NCI-H1105 treated with DMSO at 0.1 percent for 48 hours (cell line): ENCODE measurements at regions not wholly inside any gene's neighbourhood (a gene's known extent, or its start where the extent isn't known, plus 50 kb on each side); places are given as distances from the start of the nearest gene placed in this dataset.
A peak's percentile ranks its signal among the peaks of the same experiment; 100 is the strongest.

Experiments
- DNase-seq: peaks from one replicate; lab custom pipeline; 2025; lab: John Stamatoyannopoulos, UW

- DNase-seq: no peak
Measured at GRCh38 chr9:90408659-90409058, 234.0 kb downstream of the DIRAS2 start.

GRCh38 chr9:90419221-90419851 lies 223.3 kb downstream of the DIRAS2 start:
- DNase-seq: no peak

- DNase-seq: no peak
Measured at GRCh38 chr9:90420211-90420610, 222.4 kb downstream of the DIRAS2 start.

- peak; percentile 54 for DNase-seq
Measured at GRCh38 chr9:90420768-90421513, 221.7 kb downstream of the DIRAS2 start.

GRCh38 chr9:90421786-90422185 lies 220.8 kb downstream of the DIRAS2 start:
- no peak for DNase-seq

- no peak for DNase-seq
Measured at GRCh38 chr9:90423661-90424193, 218.9 kb downstream of the DIRAS2 start.

GRCh38 chr9:90428517-90428916 lies 214.1 kb downstream of the DIRAS2 start:
- no peak for DNase-seq

- no peak for DNase-seq
Measured at GRCh38 chr9:90432951-90433350, 209.7 kb downstream of the DIRAS2 start.

GRCh38 chr9:90433398-90433941 lies 209.2 kb downstream of the DIRAS2 start:
- no peak for DNase-seq

- peak; percentile 8 for DNase-seq
Measured at GRCh38 chr9:90441814-90442213, 200.8 kb downstream of the DIRAS2 start.

- no peak for DNase-seq
Measured at GRCh38 chr9:90442723-90443122, 199.9 kb downstream of the DIRAS2 start.

GRCh38 chr9:90444609-90445204 lies 197.9 kb downstream of the DIRAS2 start:
- DNase-seq: no peak

GRCh38 chr9:90445391-90445790 lies 197.2 kb downstream of the DIRAS2 start:
- no peak for DNase-seq

GRCh38 chr9:90446200-90446948 lies 196.2 kb downstream of the DIRAS2 start:
- DNase-seq: no peak

GRCh38 chr9:90447773-90448172 lies 194.9 kb downstream of the DIRAS2 start:
- no peak for DNase-seq

- no peak for DNase-seq
Measured at GRCh38 chr9:90449213-90449925, 193.3 kb downstream of the DIRAS2 start.

GRCh38 chr9:90451804-90452203 lies 190.8 kb downstream of the DIRAS2 start:
- no peak for DNase-seq

- DNase-seq: no peak
Measured at GRCh38 chr9:90455316-90455715, 187.3 kb downstream of the DIRAS2 start.

- no peak for DNase-seq
Measured at GRCh38 chr9:90457386-90458190, 185.0 kb downstream of the DIRAS2 start.

GRCh38 chr9:90458485-90458884 lies 184.1 kb downstream of the DIRAS2 start:
- DNase-seq: no peak

GRCh38 chr9:90459321-90459720 lies 183.3 kb downstream of the DIRAS2 start:
- DNase-seq: no peak
